GM12865 (cell line): ENCODE measurements at regions not wholly inside any gene's neighbourhood (a gene's known extent, or its start where the extent isn't known, plus 50 kb on each side); places are given as distances from the start of the nearest gene placed in this dataset.

Source experiments
- DNase-seq: peaks from one replicate; pipeline ENCODE4 v3.0.0; 2010; ENCODE audit warnings: low read depth
- H3K4me3 ChIP-seq: 2 replicates; pipeline ENCODE4 v1.5.1; 2011; ENCODE audit warnings: mild to moderate bottlenecking, low read depth, low read length, control low read depth
- TF ChIP-seq, protein P1 (sequence below): IDR thresholded peaks from 2 replicates; pipeline ENCODE4 v1.5.1; 2011; ENCODE audit warnings: low read length, control low read depth, low read depth, inconsistent platforms; ENCODE audit not compliant: insufficient read depth; ENCODE audit errors: missing control alignments

DNA sequence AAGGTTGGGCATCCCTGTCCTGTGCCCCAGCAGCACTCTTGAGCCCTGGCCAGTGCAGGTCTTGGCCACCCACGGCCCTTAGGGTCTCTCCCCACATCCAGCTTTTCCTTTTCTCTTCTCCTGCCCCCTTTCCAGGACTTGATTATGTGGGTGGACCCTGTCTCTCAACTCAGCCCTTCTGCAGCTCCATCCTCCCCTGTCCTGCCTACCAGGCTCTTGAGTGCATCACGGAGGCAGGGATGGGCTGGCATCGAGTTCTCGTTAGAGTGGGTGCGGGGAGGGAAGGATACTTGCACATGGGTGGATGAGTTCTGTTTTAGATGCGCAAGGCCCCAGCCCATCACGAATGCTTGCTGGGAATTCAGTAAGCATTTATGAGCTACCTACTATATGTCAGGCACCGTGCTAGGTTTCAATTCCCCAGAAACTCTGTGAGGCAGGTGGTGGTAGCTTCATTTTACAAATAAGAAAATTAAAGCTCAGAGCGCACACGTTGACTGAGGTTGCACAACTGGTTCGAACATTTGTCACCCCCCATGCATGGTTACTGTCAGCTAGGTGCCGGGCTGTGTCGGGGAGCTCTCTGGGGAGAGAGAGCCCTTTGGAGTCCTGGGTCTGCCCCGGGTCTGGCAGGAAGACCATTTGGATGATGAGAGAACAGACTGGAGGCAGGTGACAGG is 144.6 kb upstream of the PITX1 start:
- no peak overlapping the region for H3K4me3 ChIP-seq
- TF ChIP-seq, protein P1, sequence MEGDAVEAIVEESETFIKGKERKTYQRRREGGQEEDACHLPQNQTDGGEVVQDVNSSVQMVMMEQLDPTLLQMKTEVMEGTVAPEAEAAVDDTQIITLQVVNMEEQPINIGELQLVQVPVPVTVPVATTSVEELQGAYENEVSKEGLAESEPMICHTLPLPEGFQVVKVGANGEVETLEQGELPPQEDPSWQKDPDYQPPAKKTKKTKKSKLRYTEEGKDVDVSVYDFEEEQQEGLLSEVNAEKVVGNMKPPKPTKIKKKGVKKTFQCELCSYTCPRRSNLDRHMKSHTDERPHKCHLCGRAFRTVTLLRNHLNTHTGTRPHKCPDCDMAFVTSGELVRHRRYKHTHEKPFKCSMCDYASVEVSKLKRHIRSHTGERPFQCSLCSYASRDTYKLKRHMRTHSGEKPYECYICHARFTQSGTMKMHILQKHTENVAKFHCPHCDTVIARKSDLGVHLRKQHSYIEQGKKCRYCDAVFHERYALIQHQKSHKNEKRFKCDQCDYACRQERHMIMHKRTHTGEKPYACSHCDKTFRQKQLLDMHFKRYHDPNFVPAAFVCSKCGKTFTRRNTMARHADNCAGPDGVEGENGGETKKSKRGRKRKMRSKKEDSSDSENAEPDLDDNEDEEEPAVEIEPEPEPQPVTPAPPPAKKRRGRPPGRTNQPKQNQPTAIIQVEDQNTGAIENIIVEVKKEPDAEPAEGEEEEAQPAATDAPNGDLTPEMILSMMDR = no peak
- DNase-seq = no peak

DNA sequence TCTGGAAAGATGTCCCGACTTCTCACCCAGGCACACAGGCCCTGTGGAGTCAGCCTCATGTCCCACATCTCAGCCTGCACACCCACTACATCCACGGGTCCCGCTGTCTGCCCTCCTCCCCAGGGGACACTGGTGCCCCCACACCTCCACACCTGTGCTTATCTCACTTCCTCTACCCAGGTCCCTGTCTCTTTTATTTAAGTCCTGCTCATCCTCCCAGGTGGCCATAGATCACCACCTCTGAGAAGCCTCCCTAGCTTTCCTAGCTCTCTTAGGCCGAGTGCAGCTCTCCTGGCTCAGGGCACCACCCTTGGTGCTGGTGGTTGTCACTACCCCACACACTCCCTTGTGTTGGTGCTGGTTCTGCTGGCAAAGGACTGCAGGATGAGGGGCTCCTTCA is 143.6 kb upstream of the PITX1 start:
- H3K4me3 ChIP-seq = no peak overlapping the region
- TF ChIP-seq, protein P1 = no peak

DNA sequence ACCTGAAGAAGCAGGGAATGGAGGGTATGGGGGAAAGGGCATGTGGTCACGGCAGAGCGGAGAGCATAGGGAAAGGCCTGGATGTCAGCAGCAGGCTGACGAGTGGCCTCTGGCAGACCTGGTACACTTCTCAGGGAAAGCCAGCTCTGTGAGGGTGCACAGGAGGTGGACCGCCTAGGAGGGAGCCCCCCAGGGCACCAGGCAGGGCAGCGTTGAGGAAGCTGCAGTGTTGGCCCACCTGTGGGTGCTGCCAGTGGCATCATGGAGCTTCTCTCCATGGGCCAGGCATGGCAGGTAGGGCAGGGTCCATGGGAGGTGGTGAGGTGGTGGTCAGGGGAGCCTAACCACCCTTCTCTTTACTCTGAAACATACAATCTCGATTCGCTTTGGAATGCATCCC is 143.0 kb upstream of the PITX1 start:
- DNase-seq = no peak
- no peak overlapping the region for H3K4me3 ChIP-seq
- TF ChIP-seq, protein P1 = no peak

More for the DNA sequence above, 143.6 kb upstream of the PITX1 start:
- DNase-seq = no peak

DNA sequence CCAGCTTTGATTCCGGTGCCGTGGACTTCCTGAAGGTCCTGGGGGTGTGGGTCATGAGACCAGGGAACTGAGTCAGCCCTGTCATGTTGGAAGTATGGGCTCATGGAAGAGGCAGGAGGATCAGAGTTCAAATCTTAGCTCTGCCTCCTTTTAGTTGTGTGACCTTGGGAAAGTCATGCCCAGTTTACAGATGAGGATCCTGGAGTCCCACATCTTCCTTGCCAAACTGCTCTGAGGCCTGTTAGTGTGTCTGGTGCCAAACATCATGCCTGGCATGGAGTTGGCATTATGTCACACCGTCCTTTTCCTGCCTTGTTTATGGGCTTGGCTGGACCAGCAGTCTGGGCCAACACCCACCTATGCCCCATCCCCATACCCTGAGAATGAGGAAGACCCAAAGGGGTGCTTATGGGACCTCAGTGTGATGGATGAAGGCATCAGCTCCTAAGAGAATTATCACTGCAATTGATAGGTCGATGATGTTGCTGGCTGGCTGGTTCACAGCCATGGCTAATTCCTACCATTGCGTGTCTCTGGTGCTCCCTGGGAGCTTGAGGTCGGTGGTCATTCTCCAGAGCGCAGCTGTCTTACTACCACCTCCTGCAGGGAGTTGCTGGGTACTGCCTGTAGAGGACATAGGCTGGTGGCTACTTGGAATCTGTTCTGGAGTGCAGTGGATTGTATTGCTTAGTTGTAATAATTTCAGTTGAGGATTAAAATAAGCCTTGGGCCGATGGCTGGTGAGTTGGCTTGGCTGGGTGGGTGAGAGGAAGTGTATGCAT is 140.5 kb upstream of the PITX1 start:
- DNase-seq = no peak
- no peak overlapping the region for H3K4me3 ChIP-seq
- TF ChIP-seq, protein P1 = peak; percentile 24

DNA sequence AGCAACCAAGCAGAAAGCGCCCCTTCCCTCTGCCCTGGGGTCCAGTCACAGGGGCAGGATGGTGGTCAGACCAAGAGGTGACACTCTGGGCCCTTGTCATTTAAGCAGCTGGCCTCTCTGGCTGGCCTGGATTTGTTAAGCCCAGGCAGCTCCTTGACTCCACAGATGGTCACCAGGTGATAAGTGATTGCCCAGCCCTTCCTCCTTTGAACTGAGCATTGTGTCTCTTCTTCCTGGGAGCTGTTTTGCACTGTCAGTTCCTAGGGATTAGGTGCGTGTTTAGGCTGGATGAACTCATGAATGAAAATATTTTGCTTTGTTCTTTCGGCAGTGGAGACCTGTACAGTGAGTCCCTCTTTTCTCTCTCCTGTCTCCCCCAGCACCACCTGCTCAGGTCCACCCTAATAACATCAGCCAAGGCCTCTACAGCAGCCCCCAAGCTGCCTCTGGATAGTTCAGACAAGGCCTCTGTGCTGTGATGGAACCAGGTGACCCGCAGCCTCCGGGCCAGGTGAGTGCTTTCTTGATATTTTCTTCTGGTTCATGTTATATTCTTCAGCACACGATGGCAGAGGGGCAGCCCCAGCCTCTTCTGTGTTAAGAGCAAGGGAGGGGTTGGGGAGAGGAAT is 139.7 kb upstream of the PITX1 start:
- TF ChIP-seq, protein P1 = no peak
- no peak for DNase-seq
- H3K4me3 ChIP-seq = no peak overlapping the region

DNA sequence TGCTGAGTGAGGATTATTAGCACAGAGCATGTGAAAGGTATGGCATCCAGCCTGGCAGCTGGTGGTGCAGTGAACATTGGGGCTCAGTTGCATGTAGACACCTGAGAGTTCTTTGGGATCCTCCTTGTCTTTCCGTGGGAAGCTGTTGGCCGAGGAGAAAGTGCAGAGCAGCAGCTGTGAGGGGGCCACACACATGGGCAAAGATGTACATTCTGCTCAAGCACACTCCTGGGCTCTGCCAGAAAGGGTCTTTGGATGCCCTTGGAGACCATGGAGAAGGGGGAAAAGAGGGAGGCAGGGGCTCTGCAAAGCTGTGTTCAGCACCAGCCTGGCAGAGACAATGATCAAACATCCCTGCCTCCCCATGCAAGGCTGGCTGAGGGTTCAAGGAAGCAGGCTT is 138.7 kb upstream of the PITX1 start:
- H3K4me3 ChIP-seq = no peak overlapping the region
- TF ChIP-seq, protein P1 = no peak
- no peak for DNase-seq
